Loucy (cell line): ENCODE measurements at regions not wholly inside any gene's neighbourhood (a gene's known extent, or its start where the extent isn't known, plus 50 kb on each side); places are given as distances from the start of the nearest gene placed in this dataset.

Source experiments
- EZH2phosphoT487 ChIP-seq: fragments of 200-600 bp; IDR thresholded peaks from 2 replicates; pipeline ENCODE4 v1.6.1; 2018; ENCODE audit warnings: antibody characterized with exemption, mild to moderate bottlenecking, moderate library complexity, borderline replicate concordance
- TF ChIP-seq, protein P1 (sequence below): fragments of 200-600 bp; sonication (generic); conservative IDR thresholded peaks from 2 replicates; pipeline ENCODE4 v1.5.1; 2014; ENCODE audit warnings: mild to moderate bottlenecking, antibody characterized with exemption, low read length

DNA sequence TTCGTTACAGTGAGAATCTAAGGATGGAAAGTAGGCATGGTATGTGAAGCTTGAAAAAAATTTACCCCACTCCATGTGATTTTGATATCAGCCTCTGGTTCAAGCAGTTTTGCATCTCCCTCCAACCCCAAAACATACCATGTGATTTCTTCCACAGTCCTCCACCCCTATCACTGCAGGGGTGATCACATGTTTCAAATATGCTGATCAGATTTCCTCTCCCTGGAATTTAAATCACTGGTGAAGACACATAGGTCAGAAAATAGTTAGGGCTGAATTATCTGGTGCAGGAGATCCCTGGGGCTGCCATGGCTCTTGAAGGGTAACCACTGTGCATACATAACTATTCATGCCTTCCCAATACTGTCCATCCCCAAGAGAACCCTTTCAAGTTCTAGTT, 119.7 kb upstream of the THRB start:
- TF ChIP-seq, protein P1, sequence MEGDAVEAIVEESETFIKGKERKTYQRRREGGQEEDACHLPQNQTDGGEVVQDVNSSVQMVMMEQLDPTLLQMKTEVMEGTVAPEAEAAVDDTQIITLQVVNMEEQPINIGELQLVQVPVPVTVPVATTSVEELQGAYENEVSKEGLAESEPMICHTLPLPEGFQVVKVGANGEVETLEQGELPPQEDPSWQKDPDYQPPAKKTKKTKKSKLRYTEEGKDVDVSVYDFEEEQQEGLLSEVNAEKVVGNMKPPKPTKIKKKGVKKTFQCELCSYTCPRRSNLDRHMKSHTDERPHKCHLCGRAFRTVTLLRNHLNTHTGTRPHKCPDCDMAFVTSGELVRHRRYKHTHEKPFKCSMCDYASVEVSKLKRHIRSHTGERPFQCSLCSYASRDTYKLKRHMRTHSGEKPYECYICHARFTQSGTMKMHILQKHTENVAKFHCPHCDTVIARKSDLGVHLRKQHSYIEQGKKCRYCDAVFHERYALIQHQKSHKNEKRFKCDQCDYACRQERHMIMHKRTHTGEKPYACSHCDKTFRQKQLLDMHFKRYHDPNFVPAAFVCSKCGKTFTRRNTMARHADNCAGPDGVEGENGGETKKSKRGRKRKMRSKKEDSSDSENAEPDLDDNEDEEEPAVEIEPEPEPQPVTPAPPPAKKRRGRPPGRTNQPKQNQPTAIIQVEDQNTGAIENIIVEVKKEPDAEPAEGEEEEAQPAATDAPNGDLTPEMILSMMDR = no peak
- no peak for TF ChIP-seq EZH2phosphoT487
